ENCODE measurements at regions not wholly inside any gene's neighbourhood (a gene's known extent, or its start where the extent isn't known, plus 50 kb on each side); places are given as distances from the start of the nearest gene placed in this dataset.

DNA sequence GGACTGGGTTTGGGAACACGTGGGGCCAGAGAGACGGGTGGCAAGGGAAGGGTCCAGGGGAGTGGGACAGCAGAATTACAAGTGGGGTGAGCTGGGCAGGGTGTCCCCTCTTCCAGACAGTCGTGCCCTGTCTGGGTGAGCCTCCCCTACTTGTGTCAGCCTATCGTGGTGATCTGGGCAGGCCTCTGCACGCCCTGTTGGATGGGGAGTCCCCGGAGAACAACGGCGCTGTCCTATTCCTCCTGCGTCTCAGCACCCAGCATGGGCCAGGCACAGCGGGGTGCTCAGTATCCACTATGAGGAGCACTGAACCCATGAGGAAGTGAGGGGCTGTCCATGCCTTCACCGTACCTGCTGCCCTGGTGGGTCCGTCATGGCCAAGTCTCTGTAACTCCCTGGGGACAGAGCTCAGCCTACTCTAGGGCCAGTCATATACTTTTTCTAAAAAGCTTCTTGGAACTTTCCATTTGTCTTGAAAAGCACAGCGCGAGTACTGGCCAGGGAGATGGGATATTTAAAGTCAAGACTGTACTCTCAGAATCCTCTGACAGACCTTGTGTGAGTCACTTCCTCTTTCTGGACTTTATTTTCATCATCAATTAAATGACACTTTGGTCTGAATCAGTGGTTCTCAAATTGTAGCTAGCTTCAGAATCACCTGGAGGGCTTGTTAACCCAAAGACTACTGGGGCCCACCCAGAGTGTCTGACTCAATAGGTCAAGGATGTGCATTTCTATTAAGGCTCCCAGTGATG, 81.7 kb upstream of the NECTIN1 start:
- DNase-seq (no peak), ATAC-seq (no peak)

- DNase-seq (no peak), ATAC-seq (no peak)
Observed at GRCh38 chr11:119809346-119809745, 80.3 kb upstream of the NECTIN1 start.

GRCh38 chr11:119808407-119809185, 79.6 kb upstream of the NECTIN1 start:
- DNase-seq, result no peak
- ATAC-seq, result no peak

GRCh38 chr11:119807841-119808240, 78.8 kb upstream of the NECTIN1 start:
- ATAC-seq (no peak), DNase-seq (no peak)

- ATAC-seq (no peak), DNase-seq (no peak)
Observed at GRCh38 chr11:119807402-119807801, 78.4 kb upstream of the NECTIN1 start.

GRCh38 chr11:119806064-119806915, 77.3 kb upstream of the NECTIN1 start:
- no peak for DNase-seq
- ATAC-seq, result no peak

- no peak for ATAC-seq
- DNase-seq, result no peak
Observed at GRCh38 chr11:119805663-119806062, 76.7 kb upstream of the NECTIN1 start.

DNA sequence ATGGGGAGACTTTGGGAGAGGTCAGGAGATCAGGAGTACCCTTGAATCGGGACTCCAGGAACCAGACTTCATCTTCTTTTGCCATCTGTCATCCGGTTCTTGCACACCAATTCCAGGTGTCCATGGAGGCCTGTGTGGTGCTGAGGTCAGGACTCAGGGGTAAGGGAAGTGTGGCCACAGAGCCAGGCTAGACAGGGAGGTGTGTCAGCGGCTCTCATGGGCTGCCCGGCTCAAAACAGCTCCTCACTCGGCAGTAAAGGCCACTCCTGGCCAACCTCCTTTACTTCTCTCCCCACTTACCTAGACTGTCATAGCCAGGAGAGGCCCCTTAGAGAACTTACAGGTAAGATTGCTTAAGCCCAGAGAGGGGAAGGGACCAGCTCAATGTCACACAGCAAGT, 75.7 kb upstream of the NECTIN1 start:
- DNase-seq (no peak), ATAC-seq (no peak)

DNA sequence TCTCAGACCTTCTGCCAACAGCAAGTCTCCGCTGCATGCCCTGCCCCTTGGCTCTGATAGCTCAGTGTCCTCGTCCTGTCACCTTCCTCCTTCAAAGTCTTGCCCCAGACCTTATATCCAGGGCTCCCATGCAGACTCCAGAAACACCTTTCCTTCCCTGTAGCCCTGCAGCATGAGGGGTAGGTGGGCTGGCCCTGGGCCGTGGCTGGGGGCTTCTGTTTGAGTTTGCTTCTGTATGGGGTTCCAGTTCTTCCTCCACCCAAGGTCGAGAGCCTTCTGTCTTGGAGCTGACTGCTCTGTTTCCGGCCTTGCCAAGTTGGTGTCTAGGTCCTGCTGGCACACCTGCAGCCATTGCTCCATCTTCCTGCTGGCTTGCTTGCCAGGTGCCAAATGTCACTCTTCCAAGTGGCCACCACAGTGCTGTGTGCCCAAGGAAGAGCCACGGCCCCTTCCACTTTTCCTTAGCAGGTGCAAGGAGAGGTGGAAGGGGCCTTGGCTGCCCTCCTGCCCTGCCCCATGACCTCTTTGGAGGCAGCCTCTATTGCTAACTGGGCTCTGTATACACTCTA, 74.8 kb upstream of the NECTIN1 start:
- ATAC-seq, result no peak
- DNase-seq, result no peak

DNA sequence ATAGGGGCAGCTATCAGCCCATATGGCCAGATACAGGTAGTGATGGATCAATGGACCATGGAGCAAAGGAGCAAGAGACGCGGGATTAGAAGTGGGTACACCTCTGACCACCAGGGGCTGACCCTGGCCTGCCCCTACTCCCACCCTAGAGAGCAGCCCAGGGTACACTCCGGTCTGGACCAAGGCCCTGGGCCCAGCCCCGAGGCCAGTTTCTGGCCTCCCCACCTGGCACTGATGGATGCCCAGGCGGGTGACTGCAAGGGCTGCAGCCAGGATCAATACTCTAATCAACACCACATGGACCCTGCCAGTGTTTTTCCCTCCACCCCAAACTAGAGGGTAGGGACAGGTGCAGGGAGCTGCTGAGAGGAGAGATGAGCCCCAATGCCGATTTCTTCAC, 74.1 kb upstream of the NECTIN1 start:
- no peak for DNase-seq
- ATAC-seq, result no peak

DNA sequence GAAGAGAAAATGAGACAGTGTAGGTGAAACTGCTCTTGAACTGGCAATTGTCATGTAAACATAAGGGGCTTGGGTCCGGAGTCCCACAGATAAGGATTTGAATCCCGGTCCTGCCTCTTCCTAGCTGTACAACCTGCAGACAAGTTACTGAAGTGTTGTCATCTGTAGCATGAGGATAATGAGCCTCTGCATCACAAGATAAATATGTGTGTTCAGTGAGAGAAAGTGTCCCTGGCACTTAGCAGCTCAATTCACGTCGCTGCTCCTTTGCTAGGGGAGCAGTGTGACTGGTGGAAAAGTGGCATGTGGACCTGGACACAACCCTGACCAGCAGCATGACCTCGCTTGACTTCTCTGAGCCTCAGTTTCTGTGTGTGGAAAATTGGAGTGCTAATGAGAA, 73.7 kb upstream of the NECTIN1 start:
- no peak for DNase-seq
- ATAC-seq, result no peak

GRCh38 chr11:119800619-119801018, 71.6 kb upstream of the NECTIN1 start:
- no peak for DNase-seq
- ATAC-seq, result no peak

GRCh38 chr11:119800171-119800570, 71.2 kb upstream of the NECTIN1 start:
- DNase-seq, result no peak
- ATAC-seq, result no peak

DNA sequence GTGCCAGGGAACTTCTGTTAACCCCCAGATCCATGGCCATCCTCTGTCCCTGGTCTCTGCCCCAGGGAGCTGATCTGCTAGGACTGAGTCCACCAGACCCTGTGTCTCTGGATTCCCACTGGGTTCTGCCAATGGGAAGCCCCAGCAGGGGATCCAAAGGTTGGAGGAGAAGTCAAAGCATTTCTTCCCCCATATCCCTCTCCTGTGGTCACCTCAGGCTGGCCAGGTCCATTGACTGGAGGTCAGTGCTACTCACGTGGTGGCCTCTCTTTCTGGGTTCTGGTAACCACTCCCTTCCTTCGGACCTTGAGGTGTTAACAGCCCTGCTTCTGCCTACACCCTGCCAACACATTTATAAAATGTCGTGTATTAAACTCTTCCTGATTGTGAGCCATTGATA, 69.7 kb upstream of the NECTIN1 start:
- ATAC-seq, result no peak
- DNase-seq, result no peak

GRCh38 chr11:119797736-119798135, 68.7 kb upstream of the NECTIN1 start:
- ATAC-seq (no peak), DNase-seq (no peak)

DNA sequence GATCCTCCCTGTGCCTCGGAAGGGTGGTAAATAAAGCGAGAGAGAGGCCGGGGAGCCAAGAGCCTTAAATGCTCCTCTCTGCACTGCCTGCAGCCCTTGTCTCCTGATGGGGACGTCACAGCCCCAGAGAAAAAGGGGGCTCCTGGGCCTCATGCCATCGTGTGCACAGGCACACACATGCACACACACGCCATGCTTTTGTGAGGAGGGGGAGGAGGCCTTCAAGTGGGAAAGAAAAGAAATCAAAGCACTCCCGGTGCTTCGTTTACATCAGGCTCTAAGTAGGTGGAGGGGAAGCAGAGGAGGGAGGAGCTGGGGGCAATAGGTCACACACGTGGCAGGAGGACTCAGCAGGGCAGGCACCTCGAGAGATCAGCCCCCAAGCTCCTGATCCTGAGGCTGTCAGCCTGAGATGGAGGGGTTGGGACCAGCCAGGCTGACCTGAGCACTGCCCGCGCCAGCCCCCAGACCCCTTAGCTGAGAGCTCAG, 68.2 kb upstream of the NECTIN1 start:
- ATAC-seq, result no peak
- no peak for DNase-seq

GRCh38 chr11:119796363-119797060, 67.5 kb upstream of the NECTIN1 start:
- no peak for ATAC-seq
- no peak for DNase-seq

DNA sequence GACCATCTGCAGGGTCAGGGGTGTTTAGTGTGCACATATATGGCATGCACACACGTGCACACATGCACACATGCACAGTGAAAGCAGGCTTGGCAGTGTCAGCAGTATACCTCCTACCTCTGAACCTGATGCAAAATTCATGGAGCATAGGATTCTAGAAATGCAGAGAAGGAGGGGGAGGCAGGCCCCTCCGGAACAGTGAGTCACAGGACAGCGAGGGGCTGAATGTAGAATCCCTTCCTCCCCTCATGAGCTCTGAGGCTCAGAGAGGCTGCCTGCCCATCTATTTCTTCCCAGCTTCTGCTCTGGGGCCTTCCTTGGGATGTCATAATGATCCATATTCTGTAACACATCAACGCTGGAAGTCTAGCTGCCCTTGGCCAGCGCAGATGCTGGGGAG, 66.7 kb upstream of the NECTIN1 start:
- no peak for DNase-seq
- no peak for ATAC-seq

GRCh38 chr11:119795231-119795630, 66.2 kb upstream of the NECTIN1 start:
- ATAC-seq, result no peak

GRCh38 chr11:119794756-119795155, 65.8 kb upstream of the NECTIN1 start:
- ATAC-seq, result no peak
- DNase-seq, result no peak

More at GRCh38 chr11:119795231-119795630, 66.2 kb upstream of the NECTIN1 start:
- DNase-seq, result no peak

DNA sequence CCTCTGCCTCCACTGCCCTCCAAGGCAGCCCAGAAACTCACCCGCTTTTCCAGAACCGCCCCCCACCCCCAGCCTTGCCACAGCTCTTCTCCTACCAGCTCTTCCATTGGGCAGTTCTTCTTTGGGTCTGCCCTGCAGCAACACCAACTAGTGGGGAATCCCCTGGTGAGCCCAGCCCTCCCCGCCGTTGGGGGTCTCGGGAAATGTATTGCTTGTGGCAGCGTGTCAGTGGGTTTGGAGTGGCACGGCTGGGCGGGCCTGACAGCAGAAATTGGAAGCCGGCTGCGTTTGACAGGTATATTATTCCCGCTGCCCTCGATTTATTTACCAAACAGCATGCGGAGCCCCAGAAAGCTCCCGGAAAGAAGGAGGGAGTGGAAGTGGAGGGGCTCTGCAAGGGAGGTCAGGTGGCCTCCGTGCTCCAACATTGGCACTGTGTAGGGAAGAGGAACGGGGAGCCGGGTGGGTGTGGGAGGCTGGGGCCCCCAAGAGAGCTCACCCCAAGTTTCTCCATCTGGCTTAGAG, 65.2 kb upstream of the NECTIN1 start:
- DNase-seq, result no peak
- no peak for ATAC-seq
